ENCODE measurements at regions not wholly inside any gene's neighbourhood (a gene's known extent, or its start where the extent isn't known, plus 50 kb on each side); places are given as distances from the start of the nearest gene placed in this dataset.

DNA sequence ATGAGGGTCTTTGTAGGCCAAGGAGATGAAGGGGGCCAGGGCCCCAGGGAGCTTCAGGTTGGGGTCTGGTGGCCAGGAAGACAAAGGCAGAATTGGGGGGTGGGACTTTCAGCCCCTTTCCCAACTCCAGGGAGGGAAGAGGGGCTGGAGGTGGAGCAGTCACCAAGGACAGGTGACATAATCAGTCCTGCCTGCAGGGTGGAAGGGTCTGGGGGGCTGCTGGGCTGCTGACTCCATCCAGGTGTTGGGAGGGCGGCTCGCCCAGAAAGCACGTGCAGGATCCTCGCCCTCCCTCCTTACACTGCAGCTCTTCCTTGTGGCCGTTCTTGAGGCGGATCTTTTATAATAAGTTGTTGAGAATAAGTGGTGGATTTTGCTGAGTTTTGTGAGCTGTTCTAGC, 1491.1 kb downstream of the TBC1D22A start:
- TF ChIP-seq POLR2AphosphoS5 (IDR thresholded peaks at IDR 0.05) (no peak), POLR2A (IDR thresholded peaks at IDR 0.05) (no peak)
- TF ChIP-seq, protein P1, sequence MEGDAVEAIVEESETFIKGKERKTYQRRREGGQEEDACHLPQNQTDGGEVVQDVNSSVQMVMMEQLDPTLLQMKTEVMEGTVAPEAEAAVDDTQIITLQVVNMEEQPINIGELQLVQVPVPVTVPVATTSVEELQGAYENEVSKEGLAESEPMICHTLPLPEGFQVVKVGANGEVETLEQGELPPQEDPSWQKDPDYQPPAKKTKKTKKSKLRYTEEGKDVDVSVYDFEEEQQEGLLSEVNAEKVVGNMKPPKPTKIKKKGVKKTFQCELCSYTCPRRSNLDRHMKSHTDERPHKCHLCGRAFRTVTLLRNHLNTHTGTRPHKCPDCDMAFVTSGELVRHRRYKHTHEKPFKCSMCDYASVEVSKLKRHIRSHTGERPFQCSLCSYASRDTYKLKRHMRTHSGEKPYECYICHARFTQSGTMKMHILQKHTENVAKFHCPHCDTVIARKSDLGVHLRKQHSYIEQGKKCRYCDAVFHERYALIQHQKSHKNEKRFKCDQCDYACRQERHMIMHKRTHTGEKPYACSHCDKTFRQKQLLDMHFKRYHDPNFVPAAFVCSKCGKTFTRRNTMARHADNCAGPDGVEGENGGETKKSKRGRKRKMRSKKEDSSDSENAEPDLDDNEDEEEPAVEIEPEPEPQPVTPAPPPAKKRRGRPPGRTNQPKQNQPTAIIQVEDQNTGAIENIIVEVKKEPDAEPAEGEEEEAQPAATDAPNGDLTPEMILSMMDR (IDR thresholded peaks at IDR 0.05 in 8 of 11, conservative IDR thresholded peaks at IDR 0.05 in 3 of 11), result no peak

All from spleen (tissue), 7 donors.